H1 (cell line): ENCODE measurements at regions not wholly inside any gene's neighbourhood (a gene's known extent, or its start where the extent isn't known, plus 50 kb on each side); places are given as distances from the start of the nearest gene placed in this dataset.

Source experiments
- CTCF ChIA-PET: fragments of 300-600 bp; sonication (Branson Sonifier 250); formaldehyde crosslinking; loops from one replicate; lab custom pipeline; 2021; ENCODE audit not compliant: partially characterized antibody; lab: Charles Lee
- POLR2A ChIA-PET: fragments of 300-600 bp; sonication (Branson Sonifier 250); formaldehyde crosslinking; loops from one replicate; lab custom pipeline; 2021; ENCODE audit warnings: inconsistent platforms; ENCODE audit not compliant: partially characterized antibody; lab: Charles Lee
- DNase-seq, 2 experiments: peaks; one replicate each; pipeline versions ENCODE4 v3.0.0 to v3.0.0-alpha.2; 2010 to 2022; ENCODE audit warnings: low spot score in 2 of 2, low read depth in 1 of 2, mixed read lengths in 1 of 2
- FAIRE-seq: peaks from 2 replicates; lab custom pipeline; 2011; peaks lifted over from hg19 to GRCh38; lab: Jason Lieb, UNC
- H2AFZ ChIP-seq: 2 replicates; pipeline ENCODE4 v1.8.1; 2012; ENCODE audit warnings: low read length, inconsistent platforms
- H2AK5ac ChIP-seq: 2 replicates; pipeline ENCODE4 v1.6.1; 2013; ENCODE audit warnings: low read depth, low read length
- H2BK120ac ChIP-seq: replicated peaks from 2 replicates; pipeline ENCODE3; 2013; ENCODE audit warnings: low read depth, low read length, inconsistent platforms
- H2BK12ac ChIP-seq: 2 replicates; pipeline ENCODE4 v1.6.1; 2013; ENCODE audit warnings: low read depth, low read length
- H2BK15ac ChIP-seq: 2 replicates; pipeline ENCODE4 v1.6.1; 2013; ENCODE audit warnings: low read length
- H2BK20ac ChIP-seq: 2 replicates; pipeline ENCODE4 v1.6.1; 2013; ENCODE audit warnings: low read length
- H2BK5ac ChIP-seq: 2 replicates; pipeline ENCODE4 v1.6.1; 2013; ENCODE audit warnings: low read depth, low read length
- H3K14ac ChIP-seq: 2 replicates; pipeline ENCODE4 v1.6.1; 2013; ENCODE audit warnings: inconsistent platforms; ENCODE audit not compliant: insufficient read length
- H3K18ac ChIP-seq: 2 replicates; pipeline ENCODE4 v1.6.1; 2013; ENCODE audit warnings: low read length; ENCODE audit errors: extremely low read depth
- H3K23ac ChIP-seq: 2 replicates; pipeline ENCODE4 v1.6.1; 2013; ENCODE audit warnings: inconsistent platforms; ENCODE audit not compliant: insufficient read length
- H3K23me2 ChIP-seq: 2 replicates; pipeline ENCODE4 v1.6.1; 2013; ENCODE audit warnings: low read depth, low read length
- H3K27ac ChIP-seq: 2 replicates; pipeline ENCODE4 v1.6.1; 2011; ENCODE audit warnings: low read depth, low read length, inconsistent platforms
- H3K27me3 ChIP-seq, 4 experiments: replicated peaks in 1 of 4; 1 replicate in 1 of 4; 2 replicates in 3 of 4; pipeline versions ENCODE4 v1.6.1 to v1.8.1; 2011 to 2013; ENCODE audit warnings: low read length in 3 of 4, mild to moderate bottlenecking in 3 of 4, inconsistent platforms in 2 of 4, mixed read lengths in 2 of 4, moderate library complexity in 1 of 4; ENCODE audit not compliant: control insufficient read depth in 3 of 4, insufficient read depth in 3 of 4; ENCODE audit errors: extremely low read depth in 1 of 4
- H3K36me3 ChIP-seq, 4 experiments: 2 replicates each; pipeline versions ENCODE4 v1.6.1 to v1.8.1; 2011 to 2013; ENCODE audit warnings: mild to moderate bottlenecking in 4 of 4, low read length in 3 of 4, moderate library complexity in 2 of 4, control low read depth in 1 of 4, inconsistent platforms in 1 of 4; ENCODE audit not compliant: insufficient read depth in 4 of 4, control insufficient read depth in 2 of 4
- H3K4ac ChIP-seq: replicated peaks from 2 replicates; pipeline ENCODE3; 2013; ENCODE audit warnings: low read length, low read depth, mixed read lengths, inconsistent platforms; ENCODE audit not compliant: insufficient read length
- H3K4me1 ChIP-seq, 4 experiments: replicated peaks in 1 of 4; 1 replicate in 1 of 4; 2 replicates in 3 of 4; pipeline versions ENCODE4 v1.6.1 to v1.8.1; 2011 to 2013; ENCODE audit warnings: low read length in 3 of 4, inconsistent platforms in 2 of 4, mixed read lengths in 1 of 4; ENCODE audit not compliant: insufficient read depth in 4 of 4, control insufficient read depth in 3 of 4
- H3K4me2 ChIP-seq, 2 experiments: 2 replicates each; pipeline versions ENCODE4 v1.6.1 to v1.8.1; 2011 to 2013; ENCODE audit warnings: low read depth in 2 of 2, low read length in 2 of 2, control low read depth in 1 of 2, inconsistent platforms in 1 of 2, mild to moderate bottlenecking in 1 of 2; ENCODE audit not compliant: insufficient read depth in 1 of 2
- H3K4me3 ChIP-seq, 4 experiments: fragments of 200-600, 300-600 bp in 1 of 4; sonication (generic), shearing (Covaris generic), sonication (Bioruptor Twin) in 1 of 4; 2 replicates each; pipeline versions ENCODE4 v1.5.1 to v1.8.1; 2011 to 2016; ENCODE audit warnings: low read length in 4 of 4, low read depth in 3 of 4, control low read depth in 2 of 4, inconsistent platforms in 2 of 4, mild to moderate bottlenecking in 2 of 4, mixed read lengths in 1 of 4, moderate library complexity in 1 of 4; ENCODE audit not compliant: insufficient read depth in 2 of 4; ENCODE audit errors: extremely low read depth in 1 of 4
- H3K56ac ChIP-seq: replicated peaks from 2 replicates; pipeline ENCODE3; 2013; ENCODE audit warnings: low read depth, mild to moderate bottlenecking, mixed read lengths, low read length, inconsistent platforms; ENCODE audit not compliant: insufficient read length
- H3K79me1 ChIP-seq: 2 replicates; pipeline ENCODE4 v1.6.1; 2013; ENCODE audit warnings: low read depth, low read length, control low read depth
- H3K79me2 ChIP-seq, 2 experiments: 2 replicates each; pipeline versions ENCODE4 v1.6.1 to v1.8.1; 2012 to 2013; ENCODE audit warnings: low read length in 2 of 2, mild to moderate bottlenecking in 2 of 2, inconsistent platforms in 1 of 2; ENCODE audit not compliant: insufficient read depth in 2 of 2, control insufficient read depth in 1 of 2
- H3K9ac ChIP-seq, 4 experiments: replicated peaks in 1 of 4; 1 replicate in 1 of 4; 2 replicates in 3 of 4; pipeline versions ENCODE4 v1.6.1 to v1.8.1; 2011 to 2013; ENCODE audit warnings: low read depth in 3 of 4, low read length in 3 of 4, control low read depth in 2 of 4, mild to moderate bottlenecking in 2 of 4, moderate library complexity in 2 of 4, inconsistent platforms in 1 of 4; ENCODE audit errors: extremely low read depth in 1 of 4
- H3K9me3 ChIP-seq, 2 experiments: 2 replicates each; pipeline versions ENCODE4 v1.6.1 to v1.8.1; 2012 to 2013; ENCODE audit warnings: mild to moderate bottlenecking in 2 of 2, moderate library complexity in 2 of 2, control low read depth in 1 of 2, inconsistent platforms in 1 of 2, low read depth in 1 of 2, low read length in 1 of 2, mixed read lengths in 1 of 2; ENCODE audit not compliant: insufficient read depth in 2 of 2
- H4K20me1 ChIP-seq, 2 experiments: replicated peaks in 1 of 2; 2 replicates each; pipeline versions ENCODE3 to v1.8.1; 2011 to 2013; ENCODE audit warnings: inconsistent platforms in 2 of 2, low read length in 2 of 2, mild to moderate bottlenecking in 1 of 2; ENCODE audit not compliant: insufficient read depth in 2 of 2, control insufficient read depth in 1 of 2
- H4K5ac ChIP-seq: 2 replicates; pipeline ENCODE4 v1.6.1; 2013; ENCODE audit warnings: low read length, low read depth, mixed read lengths, inconsistent platforms; ENCODE audit not compliant: insufficient read length
- H4K8ac ChIP-seq: 2 replicates; pipeline ENCODE4 v1.8.0; 2013; ENCODE audit warnings: mild to moderate bottlenecking, moderate library complexity, low read length, inconsistent platforms; ENCODE audit not compliant: insufficient read depth; ENCODE audit errors: extremely low read depth
- H4K91ac ChIP-seq: replicated peaks from 2 replicates; pipeline ENCODE3; 2013; ENCODE audit warnings: low read length, mixed read lengths, inconsistent platforms; ENCODE audit not compliant: insufficient read length
- BRCA1 ChIP-seq: IDR thresholded peaks from 2 replicates; pipeline ENCODE4 v1.6.1; 2012; ENCODE audit warnings: low read depth, low read length, improper control_type of control experiment
- CEBPB ChIP-seq: IDR thresholded peaks from 2 replicates; pipeline ENCODE4 v1.6.1; 2012; ENCODE audit warnings: low read depth, low read length
- EGR1 ChIP-seq: IDR thresholded peaks from 2 replicates; pipeline ENCODE4 v1.6.1; 2011; ENCODE audit warnings: low read depth, low read length, borderline replicate concordance
- KDM5A ChIP-seq: fragments of 200-600 bp; IDR thresholded peaks from 2 replicates; pipeline ENCODE4 v1.7.1; 2012; ENCODE audit warnings: mild to moderate bottlenecking, low read length, inconsistent platforms, mixed read lengths
- NANOG ChIP-seq: IDR thresholded peaks from 2 replicates; pipeline ENCODE4 v1.6.1; 2011; ENCODE audit warnings: low read length, low read depth, mild to moderate bottlenecking, inconsistent platforms; ENCODE audit not compliant: insufficient read depth, poor library complexity, severe bottlenecking
- SUZ12 ChIP-seq: fragments of 200-600 bp; sonication (generic); IDR thresholded peaks from 2 replicates; pipeline ENCODE4 v1.6.1; 2012; ENCODE audit warnings: mild to moderate bottlenecking, inconsistent platforms, low read length, moderate library complexity, mixed read lengths
- TCF12 ChIP-seq: IDR thresholded peaks from 2 replicates; pipeline ENCODE4 v1.6.1; 2011; ENCODE audit warnings: low read depth, mild to moderate bottlenecking, low read length
- WGBS, 2 experiments: shearing (Covaris generic) in 1 of 2; methylation state at CpG; one replicate each; pipeline versions ENCODE4 v1.1.6 to v1.1.7; 2013 to 2015; ENCODE audit warnings: low lambda C conversion rate in 2 of 2, mixed read lengths in 2 of 2, inconsistent platforms in 1 of 2, low coverage in 1 of 2, missing lambda C conversion rate in 1 of 2; ENCODE audit not compliant: insufficient replicate concordance in 2 of 2, insufficient coverage in 1 of 2, insufficient read length in 1 of 2; ENCODE audit errors: extremely low coverage in 1 of 2, missing lambda C conversion rate in 1 of 2; 5-methylcytosine and 5-hydroxymethylcytosine counted together
- TF ChIP-seq, protein P1 (sequence below): IDR thresholded peaks from 2 replicates; pipeline ENCODE4 v1.6.1; 2012; ENCODE audit warnings: low read length, inconsistent platforms

GRCh38 chr5:44225231-44226160 is 163.7 kb downstream of the FGF10 start:
- Histone ChIP-seq H3K23me2 (no peaks in the 10 kb centered on the region), H3K4me2 (no peak overlapping the region), H3K9ac (no peak overlapping the region), H3K56ac (no peak overlapping the region), H3K14ac (no peak overlapping the region), H3K4me3 (no peak overlapping the region), H2BK20ac (no peak overlapping the region), H2AK5ac (no peak overlapping the region), H4K8ac (no peak overlapping the region), H2BK12ac (no peak overlapping the region), H3K79me2 (no peaks in the 10 kb centered on the region), H3K27me3 (no peaks in the 10 kb centered on the region), H3K4ac (no peak overlapping the region), H4K20me1 (no peaks in the 10 kb centered on the region), H3K27ac (no peak overlapping the region), H3K23ac (no peak overlapping the region), H2BK15ac (no peak overlapping the region), H3K79me1 (no peaks in the 10 kb centered on the region), H2BK5ac (no peak overlapping the region), H3K36me3 (no peaks in the 10 kb centered on the region), H2AFZ (no peak overlapping the region), H4K5ac (no peak overlapping the region), H3K9me3 (no peaks in the 10 kb centered on the region), H4K91ac (no peak overlapping the region), H3K18ac (no peak overlapping the region), H2BK120ac (no peak overlapping the region), H3K4me1 (no peaks in the 10 kb centered on the region)
- DNase-seq = no peak
- no peak for FAIRE-seq
- ChIA-PET POLR2A (no interaction called here), CTCF (no interaction called here)
- 91% methylated on average over 8 of the region's 8 CpGs; no CpG with 5 or more reads in 1 of the 2 experiments for WGBS, 2 experiments
- TF ChIP-seq EGR1 (no peak), TCF12 (no peak), CEBPB (no peak), KDM5A (no peak), NANOG (no peak), SUZ12 (no peak), BRCA1 (no peak)
- TF ChIP-seq, protein P1, sequence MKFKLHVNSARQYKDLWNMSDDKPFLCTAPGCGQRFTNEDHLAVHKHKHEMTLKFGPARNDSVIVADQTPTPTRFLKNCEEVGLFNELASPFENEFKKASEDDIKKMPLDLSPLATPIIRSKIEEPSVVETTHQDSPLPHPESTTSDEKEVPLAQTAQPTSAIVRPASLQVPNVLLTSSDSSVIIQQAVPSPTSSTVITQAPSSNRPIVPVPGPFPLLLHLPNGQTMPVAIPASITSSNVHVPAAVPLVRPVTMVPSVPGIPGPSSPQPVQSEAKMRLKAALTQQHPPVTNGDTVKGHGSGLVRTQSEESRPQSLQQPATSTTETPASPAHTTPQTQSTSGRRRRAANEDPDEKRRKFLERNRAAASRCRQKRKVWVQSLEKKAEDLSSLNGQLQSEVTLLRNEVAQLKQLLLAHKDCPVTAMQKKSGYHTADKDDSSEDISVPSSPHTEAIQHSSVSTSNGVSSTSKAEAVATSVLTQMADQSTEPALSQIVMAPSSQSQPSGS = no peak
